GM21619 (cell line): ENCODE measurements at regions not wholly inside any gene's neighbourhood (a gene's known extent, or its start where the extent isn't known, plus 50 kb on each side); places are given as distances from the start of the nearest gene placed in this dataset.

ENCODE experiments used
- ATAC-seq: cut with Tn5 transposase; IDR thresholded peaks from one replicate; pipeline ENCODE4 v1.9.1; 2021; ENCODE audit not compliant: unreplicated experiment

DNA sequence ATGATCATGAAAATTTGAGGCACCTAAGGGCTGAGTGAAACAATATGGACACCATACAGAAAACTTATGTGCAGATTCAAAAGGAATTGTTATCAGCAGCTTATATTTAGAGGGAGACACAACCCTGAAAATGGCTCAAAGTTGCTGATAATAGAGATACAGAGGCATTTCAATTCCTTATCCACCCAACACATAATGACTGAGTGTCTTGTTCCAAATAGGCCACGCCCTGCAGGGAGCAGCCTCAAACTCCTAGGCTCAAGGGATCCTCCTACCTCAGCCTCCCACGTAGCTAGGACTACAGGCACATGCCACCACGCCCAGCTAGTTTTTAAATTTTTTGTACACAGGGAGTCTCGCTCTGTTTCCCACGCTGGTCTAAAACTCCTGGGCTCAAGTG, 79.0 kb downstream of the LBH start:
- no peak for ATAC-seq

GRCh38 chr2:30310955-30311354, 79.6 kb downstream of the LBH start:
- no peak for ATAC-seq

GRCh38 chr2:30311711-30312110, 80.4 kb downstream of the LBH start:
- no peak for ATAC-seq

GRCh38 chr2:30312916-30313315, 81.6 kb downstream of the LBH start:
- ATAC-seq = no peak

DNA sequence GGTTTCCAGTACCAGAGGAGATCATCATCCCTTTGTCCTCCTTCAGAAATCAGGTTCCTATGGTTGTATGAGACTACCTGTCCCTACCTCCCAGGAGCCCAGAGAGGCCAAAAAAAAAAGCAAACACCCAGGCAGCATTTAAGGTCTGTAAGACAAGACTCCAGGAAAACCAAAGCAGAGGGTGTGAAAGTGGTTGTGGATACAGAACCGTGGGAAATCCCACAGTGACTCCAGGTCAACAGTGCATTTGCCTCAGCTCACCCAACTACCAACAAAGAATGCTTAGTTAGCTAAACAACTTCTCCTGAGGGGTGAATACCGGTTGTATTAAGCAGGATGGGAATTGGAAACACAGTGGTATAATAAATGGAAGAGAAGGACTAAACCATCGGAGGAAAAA, 83.6 kb downstream of the LBH start:
- no peak for ATAC-seq

- no peak for ATAC-seq
Observed at GRCh38 chr2:30315391-30316063, 84.2 kb downstream of the LBH start.

GRCh38 chr2:30316408-30316807, 85.1 kb downstream of the LBH start:
- ATAC-seq = no peak

GRCh38 chr2:30318987-30319782, 87.9 kb downstream of the LBH start:
- no peak for ATAC-seq

DNA sequence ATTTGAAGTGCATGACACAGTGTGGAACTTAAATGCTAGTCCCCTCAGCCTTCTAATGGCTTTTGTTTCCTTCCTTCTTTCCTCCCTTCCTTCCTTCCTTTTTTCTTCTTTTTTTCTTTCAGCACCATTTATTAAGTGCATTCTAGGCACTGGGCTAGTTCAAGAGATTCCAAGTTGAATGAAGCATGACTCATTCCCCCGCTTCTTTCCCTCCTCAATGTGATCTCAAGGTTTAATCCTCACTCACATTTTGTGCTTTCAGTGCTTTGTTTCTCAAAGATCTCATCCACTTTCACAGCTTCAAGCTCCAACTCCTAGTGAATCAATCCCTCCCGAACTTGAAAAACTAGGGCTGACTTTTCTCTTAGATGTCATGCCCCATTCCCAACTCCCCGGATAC, 90.1 kb downstream of the LBH start:
- no peak for ATAC-seq

DNA sequence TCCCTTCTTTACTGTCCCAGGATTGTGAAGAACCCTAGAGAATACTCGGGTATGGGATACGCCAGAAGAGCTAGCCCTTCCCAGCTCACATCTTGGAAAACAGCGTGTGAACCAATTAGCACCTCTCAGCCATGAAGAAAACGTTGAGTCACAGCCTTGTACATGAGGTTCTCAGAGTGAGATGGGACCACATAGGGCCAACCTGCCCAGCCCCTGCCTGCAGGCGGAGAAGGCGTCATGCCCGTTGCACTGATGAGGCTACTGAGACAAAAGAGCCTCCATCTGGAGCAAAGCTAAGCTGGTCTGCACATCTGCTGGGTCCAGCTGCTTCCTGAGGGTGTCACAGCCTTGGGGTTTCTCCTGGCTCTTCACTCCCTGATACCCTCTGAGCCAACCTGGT, 92.2 kb downstream of the LBH start:
- ATAC-seq = no peak

DNA sequence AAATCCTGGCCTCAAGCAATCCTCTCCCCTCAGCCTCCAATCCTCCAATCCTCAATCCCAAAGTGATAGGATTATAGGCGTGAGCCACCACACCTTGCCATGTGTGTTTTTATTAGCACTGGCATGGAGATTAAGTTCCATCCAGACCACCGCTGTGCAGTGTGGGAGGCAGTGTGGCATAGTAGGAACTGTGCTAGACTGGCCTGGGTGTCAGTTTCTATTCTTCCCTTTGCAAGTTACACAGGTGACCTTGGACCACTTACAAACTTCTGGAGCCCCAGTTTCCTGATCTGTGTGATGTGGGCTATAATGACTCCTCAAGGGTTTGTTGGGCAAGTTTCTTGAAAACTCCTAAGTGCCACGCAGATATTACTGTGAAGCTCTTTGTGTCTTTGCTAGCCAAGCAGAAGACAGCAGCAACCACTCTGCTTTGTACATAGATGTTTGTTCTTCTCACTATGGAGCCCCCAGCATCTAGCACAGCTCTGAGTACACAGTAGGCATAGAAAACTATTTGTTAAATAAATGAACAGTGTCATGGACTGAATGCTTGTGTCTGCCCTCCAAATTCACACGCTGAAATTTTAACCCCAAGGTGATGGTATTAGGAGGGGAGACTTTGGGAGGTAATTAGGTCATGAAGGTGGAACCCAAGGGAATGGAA, 93.0 kb downstream of the LBH start:
- no peak for ATAC-seq

DNA sequence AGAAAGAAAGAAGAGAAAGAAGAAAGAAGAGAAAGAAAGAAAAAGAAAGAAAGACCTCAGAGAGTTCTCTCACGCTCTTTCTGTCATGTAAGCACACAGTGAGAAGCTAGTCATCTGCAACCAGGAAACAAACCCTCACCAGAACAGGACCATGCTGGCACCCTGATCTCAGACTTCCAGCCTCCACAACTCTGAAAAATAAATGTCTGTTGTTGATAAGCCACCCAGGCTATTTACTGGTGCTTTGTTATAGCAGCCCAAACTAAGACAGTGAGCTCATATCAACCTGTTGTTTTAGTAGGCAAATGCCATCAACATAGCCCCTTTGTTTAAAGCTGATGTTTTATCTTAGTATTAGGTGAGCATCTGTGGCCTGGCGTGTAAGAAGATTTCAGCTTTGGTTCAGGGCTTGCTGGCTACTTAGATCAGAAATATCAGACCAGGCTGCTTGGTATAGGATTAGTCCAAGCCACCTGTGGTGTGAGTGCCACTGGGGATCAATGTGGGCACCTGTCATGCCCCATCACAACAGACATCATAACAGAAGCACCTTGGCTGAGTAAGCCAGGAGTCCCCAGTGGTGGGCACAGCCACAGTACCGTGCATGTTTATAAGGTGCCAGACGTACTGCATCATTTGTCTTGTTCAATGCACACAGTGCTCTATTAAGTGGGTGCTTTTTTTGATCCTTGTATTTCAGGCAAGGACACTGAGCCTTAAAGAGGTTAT, 94.4 kb downstream of the LBH start:
- no peak for ATAC-seq

GRCh38 chr2:30326497-30326896, 95.2 kb downstream of the LBH start:
- no peak for ATAC-seq

DNA sequence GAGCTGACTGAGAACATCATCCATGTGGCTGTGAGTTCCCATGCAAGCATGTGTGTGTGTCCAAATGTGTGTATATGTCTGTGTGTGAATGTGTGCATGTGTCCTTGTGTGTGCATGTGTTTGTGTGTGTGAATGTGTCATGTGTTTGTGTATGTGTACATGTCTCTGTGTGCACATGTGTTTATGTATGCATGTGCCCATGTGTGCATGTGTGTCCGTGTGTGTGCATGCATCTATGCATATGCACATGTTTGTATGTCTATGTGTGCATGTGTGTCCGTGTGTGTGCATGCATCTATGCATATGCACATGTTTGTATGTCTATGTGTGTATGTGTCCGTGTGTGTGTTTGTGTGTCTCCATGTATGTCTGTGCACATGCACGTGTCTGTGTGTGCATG, 99.7 kb downstream of the LBH start:
- no peak for ATAC-seq

GRCh38 chr2:30331869-30332268, 100.5 kb downstream of the LBH start:
- no peak for ATAC-seq

DNA sequence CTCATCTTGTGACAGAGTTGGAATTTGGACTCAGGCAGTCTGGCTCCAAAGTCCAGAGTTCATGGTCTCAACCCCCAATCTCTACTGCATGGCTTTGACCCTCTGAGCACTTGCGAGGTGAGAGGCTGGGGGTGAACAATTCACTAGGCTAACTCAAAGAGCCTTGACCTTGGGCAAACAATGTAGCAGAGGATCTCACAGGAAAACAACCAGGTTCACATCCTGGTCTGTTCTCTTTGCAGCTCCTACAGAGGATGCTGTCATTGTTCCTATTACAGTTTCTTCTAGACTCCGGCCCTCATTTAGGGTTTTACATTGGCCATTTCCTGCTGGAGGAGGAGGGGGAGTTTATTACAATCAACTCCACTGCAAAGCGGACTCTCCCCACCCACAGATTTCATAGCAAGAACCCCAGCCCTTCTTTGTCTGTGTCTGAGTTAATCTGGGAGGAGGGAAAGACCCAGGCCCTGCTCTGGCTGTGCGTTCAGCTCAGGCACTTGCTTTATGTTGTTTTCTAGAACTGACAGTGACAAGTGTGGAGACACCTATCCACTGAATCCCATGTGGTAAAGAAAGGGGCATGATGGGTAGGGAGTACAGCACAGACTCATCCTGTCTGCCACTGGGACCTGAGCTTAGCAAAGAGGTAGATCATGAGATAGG, 101.6 kb downstream of the LBH start:
- no peak for ATAC-seq

DNA sequence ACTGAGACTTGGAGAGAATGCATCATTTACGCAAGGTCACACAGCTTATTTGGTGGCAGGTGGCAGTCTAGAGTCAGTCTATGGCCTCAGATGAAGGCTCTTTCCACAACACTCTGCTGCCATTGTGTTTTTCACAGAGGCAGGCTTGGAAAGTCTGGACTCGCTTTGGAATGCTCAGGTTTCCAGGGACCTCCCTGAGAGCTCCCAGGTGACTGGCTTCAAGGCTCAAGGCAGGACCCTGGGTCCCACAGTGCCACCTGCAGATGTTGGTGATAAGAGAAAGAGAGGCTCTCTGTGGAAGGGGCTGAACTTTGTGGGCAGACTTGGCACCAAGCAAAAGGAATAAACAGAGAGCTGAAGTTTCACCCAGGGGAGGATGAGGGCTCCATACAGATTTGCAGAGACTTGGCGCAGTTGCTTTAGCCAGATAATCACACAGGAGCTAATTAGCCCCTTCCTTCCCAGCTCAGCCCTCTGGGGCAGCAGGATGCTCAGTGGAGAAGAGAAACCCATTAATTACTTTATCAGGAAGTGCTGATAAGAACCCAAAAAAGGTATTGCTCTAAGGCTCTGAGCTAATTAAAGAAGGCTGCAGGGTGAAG, 103.5 kb downstream of the LBH start:
- ATAC-seq = no peak

DNA sequence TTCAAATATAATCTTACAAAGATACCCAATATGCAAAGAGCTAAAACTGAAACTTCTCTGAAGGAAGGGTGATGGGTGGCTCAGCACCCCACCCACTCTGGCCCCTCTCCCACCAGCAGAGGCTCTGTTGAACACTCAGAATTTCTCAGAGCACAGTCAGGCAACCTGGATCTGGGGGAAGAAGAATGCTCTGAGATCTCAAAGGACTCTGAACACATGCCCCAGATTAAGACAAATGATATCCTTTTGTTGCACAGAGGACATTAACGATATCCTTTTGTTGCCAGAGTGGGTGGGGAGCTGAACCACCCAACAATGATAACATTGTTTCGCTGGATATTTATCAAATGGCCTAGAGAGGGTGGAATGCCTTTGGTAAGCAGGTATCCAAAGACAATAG, 104.8 kb downstream of the LBH start:
- no peak for ATAC-seq

DNA sequence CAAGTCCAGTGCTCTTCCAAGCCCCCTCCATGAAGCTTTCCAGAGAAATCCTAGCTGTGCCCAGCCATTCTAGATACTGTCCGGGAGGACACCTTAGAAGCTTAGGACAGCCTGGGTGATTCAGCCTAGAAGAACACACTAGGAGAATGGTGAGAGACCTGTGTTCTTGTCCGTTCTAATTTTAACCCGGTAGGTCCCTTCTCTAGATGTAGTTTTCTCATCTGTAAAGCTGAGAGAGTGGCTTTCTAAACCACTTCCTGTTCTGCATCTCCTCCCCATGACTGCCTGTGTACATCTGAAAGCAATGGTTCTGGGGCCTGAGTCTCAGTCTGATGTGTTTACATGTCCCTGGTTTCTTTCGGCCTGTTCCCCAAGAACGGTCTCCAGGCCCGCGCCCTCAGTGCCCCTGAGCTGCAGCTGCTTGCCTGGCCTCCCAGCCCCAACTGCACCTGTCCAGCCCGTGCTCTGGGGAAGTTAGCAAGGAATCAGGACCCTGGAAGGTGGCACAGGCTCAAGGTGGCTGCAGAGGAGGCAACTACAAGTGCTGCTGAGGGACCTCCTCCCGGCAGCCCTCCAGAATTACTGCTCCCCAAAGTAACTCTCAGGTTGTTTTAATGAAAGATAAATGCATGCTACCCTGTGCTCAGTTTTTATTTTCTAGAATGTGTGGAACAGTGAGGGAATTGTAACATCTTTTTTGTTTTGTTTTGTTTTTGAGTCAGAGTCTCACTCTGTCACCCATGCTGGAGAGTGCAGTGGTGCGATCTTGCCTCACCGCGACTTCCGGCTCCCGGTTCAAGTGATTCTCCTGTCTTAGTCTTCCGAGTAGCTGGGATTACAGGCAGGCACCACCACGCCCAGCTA, 105.9 kb downstream of the LBH start:
- peak; percentile 89 for ATAC-seq

DNA sequence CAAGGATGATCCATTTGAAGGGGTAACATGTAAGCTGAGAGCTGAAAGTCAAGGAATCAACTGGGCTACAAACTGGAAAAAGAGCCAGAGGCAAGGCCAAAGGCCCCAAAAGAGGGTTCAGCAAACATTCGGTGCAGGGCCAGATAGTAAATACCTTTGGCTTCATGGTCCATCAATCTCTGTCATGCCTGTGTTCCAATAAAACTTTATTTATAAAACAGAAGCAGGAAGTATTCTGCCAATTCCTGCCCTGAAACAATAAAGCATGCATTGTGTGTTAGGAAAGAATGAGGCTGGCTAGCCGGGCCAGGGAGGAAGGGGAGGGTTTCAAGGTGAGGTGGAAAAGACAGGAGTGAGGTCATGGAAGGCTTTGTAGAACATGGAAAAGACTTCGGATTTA, 107.1 kb downstream of the LBH start:
- no peak for ATAC-seq
